PC-9 (cell line): ENCODE measurements at regions not wholly inside any gene's neighbourhood (a gene's known extent, or its start where the extent isn't known, plus 50 kb on each side); places are given as distances from the start of the nearest gene placed in this dataset.

Source experiments
- EZH2 ChIP-seq: fragments of 200-600 bp; sonication (generic); IDR thresholded peaks from 2 replicates; pipeline ENCODE4 v1.8.0; 2017; ENCODE audit warnings: antibody characterized with exemption, low read depth
- TF ChIP-seq, protein P1 (sequence below): fragments of 200-600 bp; sonication (generic); conservative IDR thresholded peaks from 2 replicates; pipeline ENCODE4 v1.6.1; 2017; ENCODE audit warnings: mixed run types, antibody characterized with exemption, mild to moderate bottlenecking, moderate library complexity

DNA sequence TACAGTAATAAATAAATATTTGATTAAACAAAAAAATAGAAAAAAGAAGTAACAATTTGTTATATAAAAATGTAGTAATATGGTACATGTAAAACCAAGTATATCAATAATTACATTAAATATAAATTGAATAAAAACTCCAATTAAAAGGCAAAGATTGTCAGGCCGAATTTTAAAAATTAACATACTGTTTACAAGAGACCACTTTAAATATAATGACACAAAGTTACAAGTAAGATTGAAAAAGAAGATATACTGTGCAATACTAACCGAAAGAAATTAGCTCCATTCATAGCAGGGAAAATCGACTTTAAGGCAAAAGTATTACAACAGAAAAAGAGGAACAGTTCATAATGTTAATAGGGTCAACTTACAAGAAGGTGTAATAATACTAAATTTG lies 571.5 kb upstream of the ARID1B start:
- TF ChIP-seq, protein P1, sequence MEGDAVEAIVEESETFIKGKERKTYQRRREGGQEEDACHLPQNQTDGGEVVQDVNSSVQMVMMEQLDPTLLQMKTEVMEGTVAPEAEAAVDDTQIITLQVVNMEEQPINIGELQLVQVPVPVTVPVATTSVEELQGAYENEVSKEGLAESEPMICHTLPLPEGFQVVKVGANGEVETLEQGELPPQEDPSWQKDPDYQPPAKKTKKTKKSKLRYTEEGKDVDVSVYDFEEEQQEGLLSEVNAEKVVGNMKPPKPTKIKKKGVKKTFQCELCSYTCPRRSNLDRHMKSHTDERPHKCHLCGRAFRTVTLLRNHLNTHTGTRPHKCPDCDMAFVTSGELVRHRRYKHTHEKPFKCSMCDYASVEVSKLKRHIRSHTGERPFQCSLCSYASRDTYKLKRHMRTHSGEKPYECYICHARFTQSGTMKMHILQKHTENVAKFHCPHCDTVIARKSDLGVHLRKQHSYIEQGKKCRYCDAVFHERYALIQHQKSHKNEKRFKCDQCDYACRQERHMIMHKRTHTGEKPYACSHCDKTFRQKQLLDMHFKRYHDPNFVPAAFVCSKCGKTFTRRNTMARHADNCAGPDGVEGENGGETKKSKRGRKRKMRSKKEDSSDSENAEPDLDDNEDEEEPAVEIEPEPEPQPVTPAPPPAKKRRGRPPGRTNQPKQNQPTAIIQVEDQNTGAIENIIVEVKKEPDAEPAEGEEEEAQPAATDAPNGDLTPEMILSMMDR: no peak
- no peak for TF ChIP-seq EZH2
